ENCODE measurements at regions not wholly inside any gene's neighbourhood (a gene's known extent, or its start where the extent isn't known, plus 50 kb on each side); places are given as distances from the start of the nearest gene placed in this dataset.

- TF ChIP-seq EZH2 (IDR thresholded peaks at IDR 0.05; ENCODE audit: low read depth, low read length, severe bottlenecking) = no peak
- TF ChIP-seq HDAC6 (IDR thresholded peaks at IDR 0.05; ENCODE audit: low read depth, low read length) = no peak
- TF ChIP-seq TBP (IDR thresholded peaks at IDR 0.05; ENCODE audit: low read depth, low read length) = no peak
- TF ChIP-seq CTCF (IDR thresholded peaks at IDR 0.05; ENCODE audit: control extremely low read depth in 1 of 3, insufficient read depth in 1 of 3, low read depth in 1 of 3, low read length in 3 of 3) = no peak
- TF ChIP-seq, protein P1, sequence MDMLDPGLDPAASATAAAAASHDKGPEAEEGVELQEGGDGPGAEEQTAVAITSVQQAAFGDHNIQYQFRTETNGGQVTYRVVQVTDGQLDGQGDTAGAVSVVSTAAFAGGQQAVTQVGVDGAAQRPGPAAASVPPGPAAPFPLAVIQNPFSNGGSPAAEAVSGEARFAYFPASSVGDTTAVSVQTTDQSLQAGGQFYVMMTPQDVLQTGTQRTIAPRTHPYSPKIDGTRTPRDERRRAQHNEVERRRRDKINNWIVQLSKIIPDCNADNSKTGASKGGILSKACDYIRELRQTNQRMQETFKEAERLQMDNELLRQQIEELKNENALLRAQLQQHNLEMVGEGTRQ (IDR thresholded peaks at IDR 0.05; ENCODE audit: low read length) = no peak
These were observed 172.2 kb upstream of the NEBL start for GRCh38 chr10:21069278-21069677.
